Stimulated activated CD8-positive, alpha-beta memory T cell treated with anti-CD3 and anti-CD28 coated beads, Interleukin-4, amount 100 ng/mL, for 1 hour (primary cell): ENCODE measurements at regions not wholly inside any gene's neighbourhood (a gene's known extent, or its start where the extent isn't known, plus 50 kb on each side); places are given as distances from the start of the nearest gene placed in this dataset.

Experiments used
- DNase-seq, 2 donors: peaks; one replicate each; pipeline ENCODE4 v3.0.0-alpha.2; 2020; ENCODE audit warnings: low read depth in 2 of 2, low spot score in 1 of 2

GRCh38 chr1:88043834-88044233, 640.2 kb upstream of the PKN2 start:
- DNase-seq: no peak

DNA sequence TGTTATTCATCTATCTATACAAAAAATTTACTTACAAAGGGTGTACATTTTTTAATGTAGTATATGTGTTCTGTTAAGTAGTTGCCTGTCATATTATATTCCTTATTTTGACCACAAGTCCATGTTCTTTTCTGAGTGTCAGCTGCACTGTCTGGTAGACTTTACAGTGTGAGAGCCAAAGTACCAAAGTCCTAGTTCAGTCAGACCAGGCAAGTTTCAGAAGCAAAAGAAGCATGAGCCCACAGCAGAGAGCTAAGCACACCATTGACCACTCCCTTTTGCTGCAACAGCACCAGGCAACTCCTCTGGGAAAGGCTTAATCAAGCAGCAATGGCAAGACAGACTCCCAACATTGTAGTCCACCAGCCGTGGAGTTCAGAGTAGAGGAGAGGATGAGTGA, 631.9 kb upstream of the PKN2 start:
- no peak for DNase-seq

GRCh38 chr1:88053065-88053464, 631.0 kb upstream of the PKN2 start:
- DNase-seq: no peak

DNA sequence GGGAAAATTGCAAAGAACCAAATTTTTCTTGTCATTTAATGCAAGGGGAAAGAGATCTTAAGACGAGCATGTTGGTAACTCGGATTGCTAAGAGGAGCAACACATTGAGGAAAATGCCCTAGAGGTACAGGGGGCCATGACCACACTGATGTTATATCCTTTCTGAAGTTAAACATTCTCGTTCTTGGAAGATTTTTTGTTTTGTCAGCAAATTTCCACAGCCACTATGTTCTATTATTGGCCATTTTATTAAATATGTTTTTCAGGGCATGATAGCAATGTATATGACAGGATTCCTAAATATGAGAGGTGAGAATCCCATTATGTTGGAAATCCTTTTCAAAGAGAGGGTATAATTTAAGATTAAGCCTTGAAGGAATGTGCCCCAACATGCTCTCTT, 627.2 kb upstream of the PKN2 start:
- no peak for DNase-seq

- DNase-seq: no peak
Observed at GRCh38 chr1:88058205-88058604, 625.9 kb upstream of the PKN2 start.

- no peak for DNase-seq
Observed at GRCh38 chr1:88060112-88060673, 623.9 kb upstream of the PKN2 start.

DNA sequence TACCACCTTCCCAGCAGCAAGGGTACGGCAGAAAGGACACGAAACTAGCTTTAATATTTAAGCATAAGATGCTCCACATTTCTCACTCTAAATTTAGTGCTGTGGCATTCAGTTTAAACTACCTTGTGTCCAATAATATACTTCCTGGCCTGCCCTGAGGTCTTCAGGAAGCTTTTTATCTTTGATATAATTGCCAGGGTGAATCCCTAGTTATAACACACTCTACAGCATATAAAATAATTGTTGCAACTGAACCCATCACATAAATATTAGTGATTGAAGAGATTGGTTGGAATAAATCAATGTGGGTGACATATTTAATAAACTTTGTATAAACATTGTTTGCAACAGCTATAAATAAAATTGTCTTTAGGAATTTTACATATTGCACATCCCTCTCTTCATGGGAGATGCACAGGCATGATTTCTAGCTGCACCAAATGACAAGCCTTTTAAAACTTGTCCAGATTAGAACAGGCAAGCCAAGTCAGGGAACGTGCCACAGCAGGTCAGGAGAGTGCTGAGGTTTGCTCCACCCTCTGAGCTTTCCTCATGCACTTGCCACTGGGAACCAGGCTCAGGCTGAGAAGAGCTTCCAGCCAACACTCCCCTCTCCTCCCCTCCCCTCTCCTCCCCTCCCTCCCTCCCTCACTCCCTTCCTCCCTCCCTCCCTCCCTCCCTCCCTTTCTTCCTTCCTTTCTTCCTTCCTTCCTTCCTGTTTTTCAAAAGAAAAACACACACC, 623.2 kb upstream of the PKN2 start:
- DNase-seq: no peak

GRCh38 chr1:88061492-88062177, 622.4 kb upstream of the PKN2 start:
- no peak for DNase-seq

- no peak for DNase-seq
Observed at GRCh38 chr1:88062650-88063153, 621.4 kb upstream of the PKN2 start.

- no peak for DNase-seq
Observed at GRCh38 chr1:88063605-88064004, 620.5 kb upstream of the PKN2 start.

DNA sequence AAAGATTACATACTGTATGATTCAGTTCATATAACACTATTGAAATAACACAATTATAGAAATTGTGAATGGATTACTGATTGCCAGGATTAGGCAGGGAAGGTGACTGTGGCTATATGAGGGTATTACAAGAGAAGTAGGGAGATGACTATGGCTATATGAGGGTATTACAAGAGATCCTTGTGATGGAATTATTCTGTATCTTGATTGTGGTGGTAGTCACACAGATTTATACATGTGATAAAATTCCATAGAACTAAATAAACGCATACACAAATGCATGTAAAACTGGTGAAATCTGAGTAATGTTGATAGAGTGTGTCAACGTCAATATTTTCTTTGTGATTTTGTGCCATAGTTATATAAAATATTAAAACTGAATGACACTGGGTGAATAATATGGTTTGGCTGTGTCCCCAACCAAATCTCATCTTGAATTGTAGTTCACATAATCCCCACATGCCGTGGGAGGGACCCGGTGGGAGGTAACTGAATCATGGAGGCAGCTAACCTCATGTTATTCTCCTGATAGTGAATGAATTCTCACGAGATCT, 615.6 kb upstream of the PKN2 start:
- no peak for DNase-seq

DNA sequence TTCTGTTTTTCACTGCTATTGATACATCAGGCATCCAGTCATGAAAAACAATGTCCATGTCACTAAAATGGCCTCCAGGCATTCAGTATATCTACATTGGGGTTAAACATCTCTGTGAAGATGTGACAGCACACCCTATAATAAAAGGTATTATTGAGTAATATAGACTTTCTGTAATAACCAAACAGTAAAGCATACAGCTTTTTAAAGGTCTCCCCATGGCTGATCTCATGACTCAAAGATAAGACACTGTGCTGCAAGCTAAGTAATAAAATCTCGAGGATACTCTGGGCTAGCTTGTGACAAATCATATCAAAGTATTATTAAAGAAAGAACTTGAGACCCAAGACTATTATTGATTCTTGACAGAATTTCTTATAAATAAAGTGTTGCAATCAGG, 613.1 kb upstream of the PKN2 start:
- DNase-seq: no peak

DNA sequence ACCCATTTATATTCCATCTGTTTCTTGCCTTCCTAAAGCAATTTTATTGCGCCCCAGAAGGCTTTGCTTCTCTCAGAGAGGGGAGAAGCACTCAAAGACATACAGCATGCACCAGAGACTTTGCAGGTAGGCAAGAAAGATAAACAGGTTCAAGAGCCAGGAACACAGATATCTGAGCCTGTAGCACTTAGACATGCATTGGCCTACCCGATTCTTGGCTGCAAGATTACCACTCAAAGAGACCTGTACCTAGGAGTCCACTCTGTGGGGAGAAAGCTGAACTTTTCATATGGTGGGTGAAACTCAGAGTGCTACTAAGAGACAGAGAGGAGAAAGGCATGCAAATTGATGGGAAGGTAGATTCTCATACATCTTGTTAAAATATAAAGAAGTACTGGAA, 609.4 kb upstream of the PKN2 start:
- DNase-seq: no peak

DNA sequence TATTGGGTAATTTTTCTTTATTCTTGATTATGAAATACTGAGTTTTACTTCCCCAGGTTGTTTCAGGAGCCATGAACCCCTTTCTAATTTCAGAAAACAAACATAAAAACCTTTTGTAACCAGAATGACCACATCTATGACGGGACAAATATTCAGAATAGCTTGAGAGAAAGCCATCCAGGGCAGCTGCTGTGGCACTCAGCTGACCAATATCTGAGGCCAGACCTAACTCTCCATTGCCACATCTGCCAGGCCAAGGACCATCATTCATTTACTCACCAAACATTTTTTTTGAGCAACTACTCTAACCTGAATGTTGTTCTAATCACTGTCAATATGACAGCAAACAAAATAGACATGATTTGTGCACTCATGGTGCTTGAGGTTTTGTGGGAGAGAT, 608.3 kb upstream of the PKN2 start:
- DNase-seq: no peak

DNA sequence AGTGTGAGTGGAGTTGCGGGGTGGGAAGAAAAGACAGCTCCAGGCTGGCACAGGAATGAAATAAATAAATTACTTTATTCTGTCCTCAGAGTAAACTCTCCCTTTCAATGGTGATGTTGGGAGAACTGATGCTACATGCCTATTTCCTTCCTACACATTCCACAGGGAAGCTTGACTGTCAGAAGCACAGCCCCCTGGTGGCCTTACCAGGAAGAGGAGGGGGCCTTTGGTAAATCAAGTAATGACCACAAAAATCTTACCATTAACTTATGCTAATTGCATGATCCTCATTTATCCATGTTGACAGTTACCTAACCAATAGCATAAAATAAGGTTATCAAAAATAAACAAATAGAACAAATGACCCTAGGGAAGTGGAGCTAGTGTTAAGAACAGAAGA, 605.0 kb upstream of the PKN2 start:
- DNase-seq: no peak

DNA sequence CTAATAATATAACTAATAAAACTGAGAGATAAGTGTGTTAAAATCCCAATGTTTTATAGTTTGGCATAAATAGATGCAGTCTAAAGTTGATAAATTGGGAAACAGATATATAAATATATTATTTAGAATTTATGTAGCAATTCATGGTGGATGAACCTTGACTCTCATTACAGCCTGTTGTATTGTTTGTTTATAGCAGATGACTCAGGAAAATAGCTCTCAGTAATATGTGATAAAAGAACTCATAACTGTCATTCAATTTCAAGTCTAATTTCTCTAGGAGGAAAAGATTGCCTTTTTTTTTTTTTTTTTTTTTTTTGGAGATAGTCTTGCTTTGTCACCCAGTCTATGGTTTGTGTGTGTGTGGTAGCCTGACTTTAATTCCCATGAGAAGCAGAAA, 603.2 kb upstream of the PKN2 start:
- DNase-seq: no peak

DNA sequence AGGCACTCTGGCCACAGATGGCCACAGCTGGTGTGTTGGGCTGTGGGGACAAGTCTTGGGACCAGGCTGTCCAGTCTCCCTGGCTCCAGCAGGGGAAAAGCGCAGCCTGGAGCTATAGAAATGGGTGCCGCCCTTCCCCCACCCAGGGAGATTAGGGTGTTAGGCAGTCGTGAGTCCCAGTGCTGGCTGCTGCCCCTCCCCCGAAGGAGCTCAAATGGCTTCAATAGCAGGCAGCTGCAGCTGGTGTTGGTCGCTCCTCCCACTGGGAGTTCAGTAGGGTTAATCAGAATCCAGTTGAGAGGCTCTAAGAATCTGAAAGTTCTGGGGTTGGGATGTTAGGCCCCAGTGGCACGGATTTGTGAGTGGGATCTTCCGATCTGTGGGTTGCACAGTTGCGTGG, 595.6 kb upstream of the PKN2 start:
- no peak for DNase-seq

DNA sequence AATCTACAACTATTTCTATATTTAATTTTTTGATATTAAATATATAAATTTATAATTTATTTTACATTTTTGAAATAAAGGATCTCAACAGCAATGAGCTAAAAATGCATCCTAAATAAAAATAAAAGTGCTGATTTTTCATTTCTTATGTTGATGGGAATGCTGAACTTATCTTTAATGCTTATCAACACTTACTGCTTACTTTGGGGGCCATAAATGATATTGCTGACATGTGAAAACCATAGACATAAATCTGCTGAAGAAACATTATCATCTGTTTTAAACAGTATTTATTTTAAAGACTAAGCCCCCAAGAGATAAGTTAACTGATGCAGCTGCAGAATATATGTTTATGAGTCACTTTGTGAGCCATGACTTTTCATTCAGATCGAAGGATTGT, 594.1 kb upstream of the PKN2 start:
- DNase-seq: no peak

DNA sequence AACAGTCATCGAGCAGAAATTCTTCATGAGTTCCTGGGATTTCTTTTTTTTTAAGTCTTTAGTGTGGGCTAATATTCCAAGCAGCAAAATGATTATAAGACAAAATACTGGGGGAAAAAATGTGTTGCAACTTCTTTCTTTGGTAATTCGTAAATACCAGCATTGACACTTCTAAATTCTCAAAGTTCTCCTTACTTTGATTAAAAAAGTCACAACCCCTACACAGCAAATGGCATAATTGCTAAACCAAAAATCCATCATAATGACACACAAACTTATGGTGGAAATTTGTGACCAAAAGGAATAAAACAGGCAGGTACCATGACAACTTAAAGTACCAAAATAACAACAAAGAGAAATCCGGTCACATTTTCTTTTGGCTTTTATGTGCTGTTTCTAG, 585.2 kb upstream of the PKN2 start:
- DNase-seq: no peak

DNA sequence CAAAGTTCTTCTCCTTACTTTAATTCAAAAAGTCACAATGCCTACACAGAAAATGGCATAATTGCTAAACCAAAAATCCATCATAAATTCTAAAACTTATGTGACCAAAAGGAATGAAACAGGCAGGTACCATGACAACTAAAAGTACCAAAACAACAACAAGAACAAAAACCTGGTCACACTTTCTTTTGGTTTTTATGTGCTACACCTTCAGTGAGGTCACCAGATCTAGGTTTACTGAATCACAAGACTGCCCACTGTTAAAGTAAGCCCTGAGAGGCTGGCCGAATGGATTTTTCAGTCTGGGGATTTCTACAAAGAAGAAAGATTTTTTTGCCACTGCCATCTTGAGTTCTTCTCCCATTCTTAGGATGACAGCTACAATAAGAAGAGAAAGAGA, 583.0 kb upstream of the PKN2 start:
- DNase-seq: no peak

DNA sequence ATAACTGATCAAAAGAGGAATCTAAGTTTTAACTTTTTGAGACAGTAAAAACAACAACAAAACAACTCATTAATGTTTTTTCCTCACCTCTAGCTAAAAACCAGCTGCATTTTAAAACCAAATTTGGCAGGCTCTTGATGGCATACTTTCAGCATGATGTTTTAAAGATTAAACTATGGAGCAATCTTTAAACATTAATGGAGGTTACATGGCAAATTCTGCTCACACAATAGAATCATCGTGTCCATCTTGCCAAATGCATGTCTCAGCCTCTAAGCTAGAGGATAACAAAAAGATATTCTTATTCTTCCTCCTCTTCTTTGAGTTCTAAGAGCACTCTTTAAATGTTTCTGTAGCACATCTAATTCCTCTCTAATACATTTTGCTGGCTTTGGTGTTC, 579.8 kb upstream of the PKN2 start:
- DNase-seq: no peak

DNA sequence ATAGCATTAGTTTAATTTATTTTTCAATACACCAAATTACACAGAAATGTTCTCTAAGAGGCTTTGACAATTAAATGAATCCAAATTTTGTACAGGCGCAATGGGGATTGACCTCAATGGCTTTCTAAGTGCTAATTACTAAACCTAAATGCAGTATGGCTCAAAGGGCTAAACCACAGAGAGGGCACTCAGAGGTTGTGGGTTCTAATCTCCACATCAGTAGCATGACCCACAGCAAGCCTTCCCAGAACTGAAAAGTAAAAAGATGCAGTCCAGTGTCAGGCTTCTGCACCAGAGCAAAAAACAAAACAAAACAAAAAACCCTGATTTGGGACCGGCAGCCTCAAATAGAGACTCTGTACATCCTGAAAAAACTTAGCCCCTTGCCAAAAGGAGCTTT, 579.2 kb upstream of the PKN2 start:
- DNase-seq: no peak
